ENCODE measurements at regions not wholly inside any gene's neighbourhood (a gene's known extent, or its start where the extent isn't known, plus 50 kb on each side); places are given as distances from the start of the nearest gene placed in this dataset.

DNA sequence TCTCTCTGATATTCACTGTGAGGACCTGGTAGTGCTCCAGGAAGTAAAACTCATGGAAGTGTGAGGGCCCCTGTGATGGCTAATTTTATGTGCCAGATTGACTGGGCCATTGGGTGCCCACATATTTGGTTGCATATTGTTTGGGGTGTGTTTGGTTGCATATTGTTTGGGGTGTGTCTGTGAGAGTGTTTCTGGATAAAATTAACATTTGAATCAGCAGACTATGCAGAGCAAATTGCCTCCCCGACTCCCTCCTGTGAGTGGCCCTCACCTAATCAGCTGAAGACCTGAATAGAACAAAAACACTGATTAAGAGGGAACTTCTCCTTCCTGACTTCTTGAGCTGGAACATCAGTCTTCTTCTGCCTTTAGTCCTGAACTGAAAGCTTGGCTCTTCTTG lies 173.3 kb upstream of the LINC00305 start:
- CTCF ChIA-PET (ENCODE audit: low intra/inter-chr PET ratio, low total read pairs): no interaction called here

More for the DNA sequence above, 173.3 kb upstream of the LINC00305 start:
- DNase-seq (ENCODE audit: low spot score): no peak
- H3K9me3 ChIP-seq (ENCODE audit: low read length): peaks cover 72% of the 10 kb centered on the region
- no peak overlapping the region for H3K4me2 ChIP-seq (ENCODE audit: low read depth, low read length)
- POLR2A ChIA-PET: no interaction called here
- H3K36me3 ChIP-seq (replicated peaks in 1 of 2; ENCODE audit: control insufficient read depth in 1 of 2, insufficient read depth in 2 of 2, low read length in 2 of 2): no peaks in the 10 kb centered on the region
- no peak overlapping the region for H3K4me3 ChIP-seq (replicated peaks in 1 of 3; ENCODE audit: insufficient read depth in 1 of 3, low read depth in 2 of 3, low read length in 3 of 3)
- no peak overlapping the region for H3K9ac ChIP-seq (ENCODE audit: insufficient read depth, low read depth, low read length)
- no peaks in the 10 kb centered on the region for H3K4me1 ChIP-seq (ENCODE audit: insufficient read depth, low read length)
- in situ Hi-C loops (cut with HindIII; ENCODE audit: extremely low pct_ligation_motif_present, low pct_unique_long_range_greater_than_20kb) (no loop called here), intact Hi-C loops (cut with micrococcal nuclease; ENCODE audit: unreplicated experiment) (no loop called here)
- H4K20me1 ChIP-seq (ENCODE audit: insufficient read depth, low read length): no peaks in the 10 kb centered on the region
- no peak for FAIRE-seq
- no peak for ATAC-seq
- TF ChIP-seq ZNF230 (CRISPR knock-in tag; IDR thresholded peaks at IDR 0.05): no peak
- TF ChIP-seq ZBTB7B (CRISPR knock-in tag; IDR thresholded peaks at IDR 0.05): no peak
- TF ChIP-seq, protein P1, sequence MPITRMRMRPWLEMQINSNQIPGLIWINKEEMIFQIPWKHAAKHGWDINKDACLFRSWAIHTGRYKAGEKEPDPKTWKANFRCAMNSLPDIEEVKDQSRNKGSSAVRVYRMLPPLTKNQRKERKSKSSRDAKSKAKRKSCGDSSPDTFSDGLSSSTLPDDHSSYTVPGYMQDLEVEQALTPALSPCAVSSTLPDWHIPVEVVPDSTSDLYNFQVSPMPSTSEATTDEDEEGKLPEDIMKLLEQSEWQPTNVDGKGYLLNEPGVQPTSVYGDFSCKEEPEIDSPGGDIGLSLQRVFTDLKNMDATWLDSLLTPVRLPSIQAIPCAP (CRISPR knock-in tag; IDR thresholded peaks at IDR 0.05; ENCODE audit: low read depth): no peak
- TF ChIP-seq MXI1 (IDR thresholded peaks at IDR 0.05; ENCODE audit: borderline replicate concordance, low read depth, low read length): no peak
- no peak for TF ChIP-seq ZNF550 (CRISPR knock-in tag; IDR thresholded peaks at IDR 0.05; ENCODE audit: borderline replicate concordance)
- TF ChIP-seq, protein P2, sequence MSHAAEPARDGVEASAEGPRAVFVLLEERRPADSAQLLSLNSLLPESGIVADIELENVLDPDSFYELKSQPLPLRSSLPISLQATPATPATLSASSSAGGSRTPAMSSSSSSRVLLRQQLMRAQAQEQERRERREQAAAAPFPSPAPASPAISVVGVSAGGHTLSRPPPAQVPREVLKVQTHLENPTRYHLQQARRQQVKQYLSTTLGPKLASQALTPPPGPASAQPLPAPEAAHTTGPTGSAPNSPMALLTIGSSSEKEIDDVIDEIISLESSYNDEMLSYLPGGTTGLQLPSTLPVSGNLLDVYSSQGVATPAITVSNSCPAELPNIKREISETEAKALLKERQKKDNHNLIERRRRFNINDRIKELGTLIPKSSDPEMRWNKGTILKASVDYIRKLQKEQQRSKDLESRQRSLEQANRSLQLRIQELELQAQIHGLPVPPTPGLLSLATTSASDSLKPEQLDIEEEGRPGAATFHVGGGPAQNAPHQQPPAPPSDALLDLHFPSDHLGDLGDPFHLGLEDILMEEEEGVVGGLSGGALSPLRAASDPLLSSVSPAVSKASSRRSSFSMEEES (CRISPR knock-in tag; IDR thresholded peaks at IDR 0.05): no peak
- TF ChIP-seq, protein P3, sequence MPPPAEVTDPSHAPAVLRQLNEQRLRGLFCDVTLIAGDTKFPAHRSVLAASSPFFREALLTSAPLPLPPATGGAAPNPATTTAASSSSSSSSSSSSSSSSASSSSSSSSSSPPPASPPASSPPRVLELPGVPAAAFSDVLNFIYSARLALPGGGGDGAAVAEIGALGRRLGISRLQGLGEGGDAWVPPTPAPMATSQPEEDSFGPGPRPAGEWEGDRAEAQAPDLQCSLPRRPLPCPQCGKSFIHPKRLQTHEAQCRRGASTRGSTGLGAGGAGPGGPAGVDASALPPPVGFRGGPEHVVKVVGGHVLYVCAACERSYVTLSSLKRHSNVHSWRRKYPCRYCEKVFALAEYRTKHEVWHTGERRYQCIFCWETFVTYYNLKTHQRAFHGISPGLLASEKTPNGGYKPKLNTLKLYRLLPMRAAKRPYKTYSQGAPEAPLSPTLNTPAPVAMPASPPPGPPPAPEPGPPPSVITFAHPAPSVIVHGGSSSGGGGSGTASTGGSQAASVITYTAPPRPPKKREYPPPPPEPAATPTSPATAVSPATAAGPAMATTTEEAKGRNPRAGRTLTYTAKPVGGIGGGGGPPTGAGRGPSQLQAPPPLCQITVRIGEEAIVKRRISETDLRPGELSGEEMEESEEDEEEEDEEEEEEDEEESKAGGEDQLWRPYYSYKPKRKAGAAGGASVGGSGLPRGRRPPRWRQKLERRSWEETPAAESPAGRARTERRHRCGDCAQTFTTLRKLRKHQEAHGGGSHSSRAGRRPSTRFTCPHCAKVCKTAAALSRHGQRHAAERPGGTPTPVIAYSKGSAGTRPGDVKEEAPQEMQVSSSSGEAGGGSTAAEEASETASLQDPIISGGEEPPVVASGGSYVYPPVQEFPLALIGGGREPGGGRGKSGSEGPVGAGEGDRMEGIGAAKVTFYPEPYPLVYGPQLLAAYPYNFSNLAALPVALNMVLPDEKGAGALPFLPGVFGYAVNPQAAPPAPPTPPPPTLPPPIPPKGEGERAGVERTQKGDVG (CRISPR knock-in tag; IDR thresholded peaks at IDR 0.05; ENCODE audit: borderline replicate concordance): no peak
- no peak for TF ChIP-seq ZC3H13 (CRISPR knock-in tag; IDR thresholded peaks at IDR 0.05)
- TF ChIP-seq DMAP1 (CRISPR knock-in tag; IDR thresholded peaks at IDR 0.05): no peak
- no peak for TF ChIP-seq MAFG (CRISPR knock-in tag; IDR thresholded peaks at IDR 0.05)
- no peak for TF ChIP-seq ZNF879 (CRISPR knock-in tag; IDR thresholded peaks at IDR 0.05)
- TF ChIP-seq GPN1 (CRISPR knock-in tag; IDR thresholded peaks at IDR 0.05; ENCODE audit: borderline replicate concordance): no peak
- TF ChIP-seq, protein P4, sequence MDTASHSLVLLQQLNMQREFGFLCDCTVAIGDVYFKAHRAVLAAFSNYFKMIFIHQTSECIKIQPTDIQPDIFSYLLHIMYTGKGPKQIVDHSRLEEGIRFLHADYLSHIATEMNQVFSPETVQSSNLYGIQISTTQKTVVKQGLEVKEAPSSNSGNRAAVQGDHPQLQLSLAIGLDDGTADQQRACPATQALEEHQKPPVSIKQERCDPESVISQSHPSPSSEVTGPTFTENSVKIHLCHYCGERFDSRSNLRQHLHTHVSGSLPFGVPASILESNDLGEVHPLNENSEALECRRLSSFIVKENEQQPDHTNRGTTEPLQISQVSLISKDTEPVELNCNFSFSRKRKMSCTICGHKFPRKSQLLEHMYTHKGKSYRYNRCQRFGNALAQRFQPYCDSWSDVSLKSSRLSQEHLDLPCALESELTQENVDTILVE (CRISPR knock-in tag; IDR thresholded peaks at IDR 0.05): no peak
- TF ChIP-seq ZNF883 (CRISPR knock-in tag; IDR thresholded peaks at IDR 0.05; ENCODE audit: not compliant biosample characterization): no peak
- no peak for TF ChIP-seq SIN3B (IDR thresholded peaks at IDR 0.05; ENCODE audit: low read length)
- no peaks in the 10 kb centered on the region for H3K27me3 ChIP-seq (ENCODE audit: control insufficient read depth in 1 of 2, insufficient read depth in 2 of 2, low read length in 2 of 2)
- WGBS (ENCODE audit: low lambda C conversion rate): 0% methylated on average over 1 of the region's 1 CpG
- H2AFZ ChIP-seq (ENCODE audit: low read length): no peak overlapping the region
- H3K79me2 ChIP-seq (ENCODE audit: insufficient read depth, low read length): no peaks in the 10 kb centered on the region
- BruUV-seq (replicated peaks): no TSS peak
- H3K27ac ChIP-seq (ENCODE audit: extremely low read length, insufficient read depth, low read length): no peak overlapping the region
